HG02973 (cell line): ENCODE measurements at regions not wholly inside any gene's neighbourhood (a gene's known extent, or its start where the extent isn't known, plus 50 kb on each side); places are given as distances from the start of the nearest gene placed in this dataset.
"Not testable (repeated sequence)": the region's sequence is repeated elsewhere in the genome, so short reads cannot be mapped to it uniquely, and the experiment has no call there.

ENCODE experiments used
- ATAC-seq: cut with Tn5 transposase; IDR thresholded peaks from one replicate; pipeline ENCODE4 v1.9.1; 2021; ENCODE audit warnings: moderate library complexity; ENCODE audit not compliant: unreplicated experiment

DNA sequence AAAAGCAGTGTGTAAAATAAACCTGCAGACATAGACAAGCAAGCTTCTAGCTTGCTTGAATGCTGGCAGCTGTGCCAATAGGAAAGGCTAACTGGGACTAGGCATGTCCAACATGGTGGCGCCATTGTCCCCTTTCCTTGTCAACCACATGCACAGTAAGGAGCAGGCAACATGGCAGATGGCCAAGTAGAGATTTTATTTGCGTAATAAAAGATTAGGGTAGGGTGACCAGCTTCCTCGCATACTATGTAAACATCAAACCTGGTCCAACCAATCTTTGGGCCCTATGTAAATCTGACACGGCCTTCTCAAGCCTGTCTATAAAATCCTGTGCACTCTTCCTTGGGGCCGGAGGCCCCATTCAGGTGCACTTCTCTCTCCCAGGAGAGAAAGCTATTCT lies 575.4 kb upstream of the GOLIM4 start:
- no peak for ATAC-seq

- not testable (repeated sequence) for ATAC-seq
Measured at GRCh38 chr3:168660879-168661657, 565.3 kb upstream of the GOLIM4 start.

GRCh38 chr3:168659015-168659414 lies 563.3 kb upstream of the GOLIM4 start:
- no peak for ATAC-seq

- no peak for ATAC-seq
Measured at GRCh38 chr3:168655611-168656010, 559.9 kb upstream of the GOLIM4 start.

DNA sequence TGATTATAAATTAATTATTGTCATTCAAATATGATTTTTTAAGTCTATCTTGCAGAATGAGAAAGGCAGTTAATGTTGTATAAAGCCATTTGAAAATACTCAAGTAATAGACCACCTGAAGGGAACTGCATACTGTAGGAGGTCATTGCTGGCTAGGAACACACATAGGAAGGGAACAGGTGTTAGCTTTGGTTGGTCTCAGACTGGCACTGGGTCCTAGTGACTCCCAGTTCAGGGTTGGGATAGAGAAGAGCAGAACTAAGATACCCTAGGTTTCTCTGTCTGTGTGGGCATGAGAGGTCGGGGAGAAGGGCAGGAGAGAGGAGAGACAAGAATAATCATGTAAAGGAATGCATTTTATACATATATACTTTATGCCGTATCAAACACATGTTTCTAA lies 559.0 kb upstream of the GOLIM4 start:
- no peak for ATAC-seq

GRCh38 chr3:168653255-168653654 lies 557.5 kb upstream of the GOLIM4 start:
- no peak for ATAC-seq

DNA sequence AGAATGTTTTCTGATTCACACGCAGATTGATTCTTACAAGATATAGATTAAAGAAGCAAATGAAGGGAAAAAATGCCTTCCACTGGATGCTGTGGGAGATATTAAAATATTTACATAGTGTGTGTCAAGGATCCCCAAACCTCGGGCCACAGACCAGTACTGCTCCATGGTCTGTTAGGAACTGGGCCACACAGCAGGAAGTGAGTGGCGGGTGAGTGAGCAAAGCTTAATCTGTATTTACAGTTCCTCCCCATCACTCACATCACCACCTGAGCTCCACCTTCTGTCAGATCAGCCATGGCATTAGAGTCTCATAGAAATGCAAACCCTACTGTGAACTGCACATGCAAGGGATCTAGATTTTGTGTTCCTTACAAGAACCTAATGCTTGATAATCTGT lies 552.6 kb upstream of the GOLIM4 start:
- no peak for ATAC-seq

DNA sequence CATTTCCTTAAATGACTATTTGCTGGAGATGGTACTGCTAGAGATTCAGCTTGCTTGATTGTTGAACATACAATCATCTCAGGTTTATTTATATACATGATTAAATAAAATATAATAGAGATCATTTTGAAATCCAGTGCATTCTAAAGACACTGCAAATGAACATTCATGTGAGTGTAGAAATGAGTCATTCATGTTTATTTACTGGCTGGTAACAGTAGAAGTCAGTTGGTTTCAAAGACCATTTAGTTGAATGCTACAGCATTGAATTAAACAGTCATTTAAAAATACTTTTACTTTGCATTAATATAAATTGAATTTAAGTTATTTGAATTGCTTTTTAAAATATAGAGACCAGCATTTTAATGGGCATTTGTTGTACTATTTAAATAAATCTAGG lies 551.9 kb upstream of the GOLIM4 start:
- ATAC-seq, result no peak

DNA sequence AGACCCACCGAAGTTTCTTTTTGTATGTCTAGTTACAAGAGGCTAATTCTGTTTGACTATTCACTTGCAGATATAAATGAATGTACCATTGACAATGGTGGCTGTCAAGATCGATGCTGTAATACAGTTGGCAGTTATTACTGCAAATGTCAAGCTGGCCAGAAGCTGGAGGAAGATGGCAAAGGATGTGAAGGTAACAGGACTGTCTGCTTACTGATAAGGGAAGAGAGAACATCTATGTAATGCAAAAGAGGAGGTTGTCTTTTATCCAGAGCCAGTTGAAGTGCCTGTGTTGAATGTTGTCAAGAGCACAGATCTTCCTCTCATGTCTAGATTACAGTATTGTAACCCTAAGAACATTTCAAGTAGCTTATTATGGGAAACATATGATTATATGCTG lies 549.5 kb upstream of the GOLIM4 start:
- no peak for ATAC-seq

- ATAC-seq, result no peak
Measured at GRCh38 chr3:168628549-168628948, 532.8 kb upstream of the GOLIM4 start.

DNA sequence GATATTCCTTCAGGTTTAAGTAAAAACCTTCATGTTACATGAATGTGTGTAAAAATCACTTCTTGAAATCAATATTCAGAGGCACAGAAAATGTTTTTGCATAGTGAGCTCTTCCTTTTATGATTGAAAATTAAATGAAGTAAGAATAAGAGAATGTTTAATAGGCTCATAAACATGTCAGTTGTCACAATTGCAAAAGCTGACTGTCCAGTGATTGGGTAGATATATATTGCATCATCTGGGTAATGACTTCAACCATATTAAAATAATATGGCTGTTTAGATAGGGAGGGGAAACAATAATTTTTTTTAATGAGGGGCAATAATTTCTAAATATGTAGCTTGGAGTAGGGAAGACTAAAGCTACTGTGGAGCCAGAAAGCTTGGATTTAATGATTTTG lies 529.8 kb upstream of the GOLIM4 start:
- ATAC-seq, result no peak

DNA sequence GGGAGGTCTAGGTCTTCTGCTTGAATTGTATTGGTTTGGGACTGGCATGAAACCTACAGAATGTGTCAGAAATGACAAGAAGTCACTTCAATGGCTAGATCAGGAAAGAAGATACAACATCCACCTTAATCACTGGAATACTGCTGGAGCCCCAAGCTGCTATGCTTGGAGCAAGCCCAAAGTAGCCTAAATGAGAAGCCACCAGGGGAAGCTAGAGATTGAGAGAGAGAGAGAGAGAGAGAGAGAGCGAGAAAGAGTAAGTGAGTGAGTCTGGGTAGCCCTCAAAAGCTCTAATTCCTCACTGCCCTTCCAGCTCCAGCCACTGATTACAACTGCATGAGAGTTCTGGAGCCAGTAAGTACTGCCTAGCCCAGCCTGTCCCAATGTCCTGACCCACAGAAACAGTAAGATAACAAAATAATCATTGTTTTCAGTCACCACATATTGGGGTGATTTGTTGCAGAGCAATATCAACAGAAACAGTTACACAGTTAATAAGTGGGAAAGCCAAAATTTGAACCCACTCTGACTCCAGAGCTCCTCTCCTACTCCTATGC lies 529.2 kb upstream of the GOLIM4 start:
- ATAC-seq, result no peak

DNA sequence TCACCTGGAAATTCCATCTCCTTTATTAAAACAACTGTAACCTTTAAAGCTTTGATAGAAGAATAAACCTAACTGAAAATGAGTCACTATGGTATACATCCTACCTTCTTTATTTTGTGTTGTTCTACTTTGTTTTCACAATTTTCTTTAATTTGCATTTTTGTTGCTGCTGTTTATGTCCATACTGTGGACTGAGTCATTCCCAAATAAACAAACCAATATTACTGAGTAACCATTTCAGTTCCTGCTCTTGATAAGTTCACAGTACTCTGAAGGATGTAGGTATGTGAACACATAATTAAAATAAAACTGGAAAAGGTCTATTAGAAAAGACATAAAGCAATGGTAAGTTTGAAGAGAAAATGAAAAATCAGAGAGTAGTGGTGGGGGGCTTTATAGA lies 528.5 kb upstream of the GOLIM4 start:
- ATAC-seq, result no peak

DNA sequence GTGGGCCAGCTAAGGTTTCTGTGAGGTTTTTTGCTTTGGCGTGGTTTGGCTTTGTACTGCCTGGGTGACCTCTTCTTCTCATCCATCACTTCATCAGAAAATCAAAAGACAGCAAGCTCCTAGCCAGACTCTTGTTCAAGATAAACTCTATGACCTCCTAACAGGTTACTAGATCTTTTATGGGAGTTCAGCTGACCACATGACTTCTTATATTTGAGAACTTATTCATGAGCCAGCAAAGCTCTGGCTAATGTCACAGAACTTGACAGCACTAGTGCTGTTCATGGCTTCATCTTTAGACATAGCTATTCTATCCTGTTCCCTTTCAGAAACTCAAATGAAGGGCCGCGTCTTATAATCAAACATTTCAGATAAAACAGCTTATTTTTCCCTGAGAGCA lies 527.1 kb upstream of the GOLIM4 start:
- ATAC-seq, result no peak

- ATAC-seq, result peak; percentile 57
Measured at GRCh38 chr3:168620854-168621253, 525.1 kb upstream of the GOLIM4 start.

- ATAC-seq, result no peak
Measured at GRCh38 chr3:168618827-168619470, 523.2 kb upstream of the GOLIM4 start.

DNA sequence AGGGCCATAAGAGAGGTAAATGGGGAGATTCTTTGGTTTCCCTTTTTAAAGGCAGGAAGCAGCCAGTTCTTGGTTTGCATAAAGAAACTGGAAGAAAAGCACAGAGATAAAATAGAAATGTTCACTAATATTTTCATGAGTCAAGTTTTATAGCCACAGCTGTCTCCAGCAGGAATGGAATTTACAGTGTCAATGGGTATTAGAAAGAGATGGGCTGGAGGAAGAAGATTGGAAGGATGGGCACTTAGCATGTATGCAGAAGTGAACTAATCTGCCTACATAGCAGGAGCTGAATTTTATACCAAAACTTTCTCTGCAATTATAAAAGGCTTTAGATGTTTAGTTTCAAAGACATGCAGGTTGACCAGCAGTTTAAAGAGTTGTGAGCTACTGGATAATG lies 521.9 kb upstream of the GOLIM4 start:
- no peak for ATAC-seq

DNA sequence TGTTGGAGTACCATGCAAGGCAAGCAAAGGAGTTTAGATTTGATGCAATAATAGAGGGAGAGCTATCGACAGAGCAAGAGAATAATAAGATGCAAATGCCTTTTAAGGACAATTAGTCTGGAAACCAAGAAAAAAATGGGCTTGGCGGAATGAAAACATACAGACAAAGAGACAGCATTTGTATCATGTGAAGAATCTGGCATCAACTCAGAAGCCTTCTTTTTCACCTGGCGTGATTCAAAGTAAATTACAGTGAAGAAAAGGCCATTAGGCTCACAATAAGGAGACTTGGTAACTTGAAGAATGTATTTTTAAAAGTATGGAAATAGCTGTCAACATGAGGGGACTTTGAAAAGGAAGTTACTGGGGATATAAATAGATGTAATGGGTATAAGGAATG lies 521.2 kb upstream of the GOLIM4 start:
- ATAC-seq, result no peak

DNA sequence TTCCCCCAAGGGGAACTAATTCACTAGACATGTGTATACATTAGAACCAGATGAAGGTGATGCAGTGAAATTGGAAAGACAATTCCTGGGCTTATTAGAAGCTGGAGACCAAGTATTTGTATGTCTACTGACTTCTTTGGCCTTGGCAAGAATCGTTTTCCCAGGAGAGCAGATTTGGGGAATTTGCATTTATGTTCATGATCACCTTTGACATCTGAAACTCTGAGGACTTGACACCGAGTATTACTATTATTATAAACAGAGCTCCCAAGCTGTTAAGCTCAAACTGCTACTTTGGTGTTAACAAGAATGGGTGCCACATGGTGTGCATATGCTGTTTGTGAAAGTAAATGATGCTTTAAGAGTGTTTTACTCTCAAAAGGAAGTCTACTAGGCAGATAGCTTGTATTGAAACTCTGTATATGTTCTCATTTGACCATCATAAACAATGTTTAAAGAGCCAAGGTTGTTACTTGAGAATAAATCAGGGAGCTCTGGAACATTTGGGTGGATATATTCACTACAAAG lies 519.8 kb upstream of the GOLIM4 start:
- no peak for ATAC-seq

DNA sequence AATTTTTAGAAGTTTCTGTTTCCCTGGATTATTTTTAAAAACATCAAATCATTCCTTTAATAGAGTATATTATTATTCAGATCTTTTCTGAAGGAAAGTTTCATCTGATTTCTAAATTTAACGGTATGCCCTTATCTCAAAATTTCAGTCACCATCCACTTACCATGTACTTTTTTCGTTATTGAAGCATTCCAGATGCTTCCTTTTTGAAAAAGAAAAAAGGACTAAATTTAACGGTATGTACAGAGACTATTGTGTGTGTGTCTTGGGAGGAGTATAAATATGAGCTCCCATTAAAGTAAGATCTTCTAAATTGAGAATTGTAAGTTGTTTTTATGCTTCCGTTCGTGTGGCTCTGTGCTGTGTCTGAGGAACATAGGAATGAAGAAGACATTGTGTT lies 517.4 kb upstream of the GOLIM4 start:
- ATAC-seq, result no peak

DNA sequence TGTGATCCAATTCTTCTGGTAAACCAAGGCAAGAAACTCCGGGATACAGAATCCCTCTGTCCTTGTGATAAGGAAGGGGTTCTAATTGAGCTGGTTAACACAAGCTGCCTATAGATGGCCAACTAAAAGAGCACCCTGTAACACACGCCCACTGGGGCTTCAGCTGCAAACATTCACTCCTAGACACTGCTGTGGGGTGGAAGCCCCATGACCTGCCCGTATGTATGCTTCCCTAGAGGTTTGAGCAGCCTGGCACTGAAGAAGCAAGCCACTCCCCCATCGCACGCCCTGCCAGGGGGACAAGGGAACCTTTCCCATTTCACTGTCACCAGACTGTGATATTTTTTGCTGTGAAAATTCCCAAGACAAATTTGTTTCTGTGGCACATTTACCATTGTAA lies 516.9 kb upstream of the GOLIM4 start:
- no peak for ATAC-seq

DNA sequence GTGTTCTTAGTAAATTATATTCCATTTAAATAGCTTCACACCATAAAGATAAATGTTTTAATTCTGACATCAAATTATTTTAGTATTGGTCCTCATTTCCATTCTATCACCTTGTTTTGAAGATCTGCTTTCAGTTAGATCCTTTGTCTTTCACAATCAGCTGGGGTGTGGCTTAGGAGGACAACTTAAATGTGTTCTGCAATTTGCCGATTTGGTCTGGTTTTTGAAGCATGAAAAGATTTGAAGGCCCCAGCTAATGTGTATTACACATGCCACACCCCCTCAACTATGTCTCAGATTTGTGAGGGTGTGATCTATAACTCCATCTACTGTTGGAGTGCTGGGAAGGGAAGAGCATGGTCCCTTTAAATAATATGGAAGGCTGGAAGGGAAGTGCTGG lies 516.1 kb upstream of the GOLIM4 start:
- ATAC-seq, result no peak
